Kidney (tissue), 13 donors: ENCODE measurements at regions not wholly inside any gene's neighbourhood (a gene's known extent, or its start where the extent isn't known, plus 50 kb on each side); places are given as distances from the start of the nearest gene placed in this dataset.
"Not testable (repeated sequence)": the region's sequence is repeated elsewhere in the genome, so short reads cannot be mapped to it uniquely, and the experiment has no call there.

Source experiments
- DNase-seq, 5 donors: peaks; one replicate each; pipeline ENCODE4 v3.0.0-alpha.2; 2013 to 2020
- FAIRE-seq: peaks from 2 replicates; lab custom pipeline; 2012; peaks lifted over from hg19 to GRCh38; lab: Jason Lieb, UNC
- H3K27ac ChIP-seq, 2 donors: one replicate each; pipeline ENCODE4 v1.7.0; 2013; ENCODE audit warnings: low read depth in 2 of 2, low read length in 2 of 2, inconsistent platforms in 1 of 2
- H3K27me3 ChIP-seq: one replicate; pipeline ENCODE4 v1.7.1; 2013; ENCODE audit warnings: low read length, inconsistent platforms; ENCODE audit not compliant: control insufficient read depth, insufficient read depth
- H3K36me3 ChIP-seq, 3 donors: one replicate each; pipeline versions ENCODE4 v1.7.0 to v1.7.1; 2013; ENCODE audit warnings: low read length in 3 of 3, control low read depth in 1 of 3, inconsistent platforms in 1 of 3; ENCODE audit not compliant: insufficient read depth in 3 of 3, control insufficient read depth in 2 of 3
- H3K4me1 ChIP-seq, 3 donors: one replicate each; pipeline versions ENCODE4 v1.7.0 to v1.7.1; 2013; ENCODE audit warnings: low read length in 3 of 3, inconsistent platforms in 1 of 3, low read depth in 1 of 3; ENCODE audit not compliant: control insufficient read depth in 2 of 3, insufficient read depth in 2 of 3
- H3K4me3 ChIP-seq, 3 donors: one replicate each; pipeline versions ENCODE4 v1.7.0 to v1.8.1; 2013; ENCODE audit warnings: low read length in 3 of 3, control low read depth in 1 of 3, inconsistent platforms in 1 of 3
- H3K9ac ChIP-seq, 3 donors: one replicate each; pipeline versions ENCODE4 v1.7.0 to v1.7.1; 2013; ENCODE audit warnings: low read length in 3 of 3, control low read depth in 1 of 3, inconsistent platforms in 1 of 3
- H3K9me3 ChIP-seq, 3 donors: one replicate each; pipeline versions ENCODE4 v1.7.0 to v1.7.1; 2013; ENCODE audit warnings: low read length in 3 of 3, control low read depth in 1 of 3, inconsistent platforms in 1 of 3; ENCODE audit not compliant: control insufficient read depth in 2 of 3, insufficient read depth in 1 of 3
- CTCF ChIP-seq: IDR thresholded peaks from 3 replicates; pipeline ENCODE4 v1.5.1; 2012; ENCODE audit warnings: mild to moderate bottlenecking, moderate library complexity, borderline replicate concordance; ENCODE audit not compliant: insufficient read depth; ENCODE audit errors: extremely low read depth
- intact Hi-C: fragments of 100-400 bp; cut with DNase I; formaldehyde crosslinking; loops from one replicate; pipeline ENCODE4 v1.11.1; 2022
- donor health status: control.
- donor health status: control.
- donor health status: control.
- donor health status: control.
- donor health status: control.
- donor health status: DM: yes; HTN: yes; CAD: no.
- donor health status: Normal renal cell carcinoma (clear cell type).

- Histone ChIP-seq H3K27me3 (no peaks in the 10 kb centered on the region), H3K9ac (no peak overlapping the region), H3K36me3 (no peaks in the 10 kb centered on the region), H3K9me3 (no peaks in the 10 kb centered on the region), H3K4me1 (no peaks in the 10 kb centered on the region), H3K27ac (no peak overlapping the region), H3K4me3 (no peak overlapping the region)
- DNase-seq (no peak), FAIRE-seq (no peak)
- no peak for TF ChIP-seq CTCF
- intact Hi-C loops, result no loop called here
Measured at GRCh38 chr3:177388209-177388608, 190.9 kb upstream of the TBL1XR1 start.

GRCh38 chr3:177394231-177395024 is 197.1 kb upstream of the TBL1XR1 start:
- not testable (repeated sequence) for H3K27me3 ChIP-seq

GRCh38 chr3:177396733-177397132 is 199.5 kb upstream of the TBL1XR1 start:
- H3K4me1 ChIP-seq, result no peaks in the 10 kb centered on the region
- FAIRE-seq (no peak), DNase-seq (no peak)
- no peak overlapping the region for H3K9ac ChIP-seq
- no peak overlapping the region for H3K27ac ChIP-seq
- no peak for TF ChIP-seq CTCF
- H3K9me3 ChIP-seq, result no peaks in the 10 kb centered on the region
- H3K27me3 ChIP-seq, result no peaks in the 10 kb centered on the region
- H3K4me3 ChIP-seq, result no peak overlapping the region
- intact Hi-C loops, result no loop called here
- H3K36me3 ChIP-seq, result no peaks in the 10 kb centered on the region

More at GRCh38 chr3:177394231-177395024, 197.1 kb upstream of the TBL1XR1 start:
- H3K27ac ChIP-seq, H3K9me3 ChIP-seq, FAIRE-seq, intact Hi-C loops, DNase-seq, H3K9ac ChIP-seq, H3K36me3 ChIP-seq, H3K4me3 ChIP-seq, H3K4me1 ChIP-seq: not testable (repeated sequence)

- DNase-seq (no peak), FAIRE-seq (no peak)
- TF ChIP-seq CTCF, result no peak
- H3K4me3 ChIP-seq, result no peak overlapping the region
- H3K36me3 ChIP-seq, result no peaks in the 10 kb centered on the region
- H3K9me3 ChIP-seq, result no peaks in the 10 kb centered on the region
- H3K9ac ChIP-seq, result no peak overlapping the region
- intact Hi-C loops, result no loop called here
- H3K27me3 ChIP-seq, result no peaks in the 10 kb centered on the region
- H3K4me1 ChIP-seq, result no peaks in the 10 kb centered on the region
- H3K27ac ChIP-seq, result no peak overlapping the region
Measured at GRCh38 chr3:177401375-177401774, 204.1 kb upstream of the TBL1XR1 start.
